GM13976 (cell line): ENCODE measurements at regions not wholly inside any gene's neighbourhood (a gene's known extent, or its start where the extent isn't known, plus 50 kb on each side); places are given as distances from the start of the nearest gene placed in this dataset.
"Not testable (repeated sequence)": the region's sequence is repeated elsewhere in the genome, so short reads cannot be mapped to it uniquely, and the experiment has no call there.

Experiments used
- DNase-seq: peaks from one replicate; pipeline ENCODE4 v3.0.0; 2012; ENCODE audit warnings: low spot score
- CTCF ChIP-seq: IDR thresholded peaks from 2 replicates; pipeline ENCODE4 v1.5.1; 2012; ENCODE audit warnings: borderline replicate concordance, mild to moderate bottlenecking; ENCODE audit not compliant: insufficient read depth; ENCODE audit errors: extremely low read depth, missing control alignments, control extremely low read depth
- in situ Hi-C: fragments of 300-500 bp; cut with MboI; formaldehyde crosslinking; loops from one replicate; pipeline ENCODE4 v1.12.0; 2022; ENCODE audit warnings: low sequenced_read_pairs, mixed read lengths, inconsistent platforms; ENCODE audit not compliant: unreplicated experiment

- no peak for DNase-seq
- no peak for TF ChIP-seq CTCF
- in situ Hi-C loops, result no loop called here
Measured at GRCh38 chr10:2888403-2889004, 178.8 kb upstream of the PFKP start.

- no peak for TF ChIP-seq CTCF
- in situ Hi-C loops, result no loop called here
- no peak for DNase-seq
Measured at GRCh38 chr10:2887391-2888070, 179.8 kb upstream of the PFKP start.

GRCh38 chr10:2886662-2887061, 180.7 kb upstream of the PFKP start:
- TF ChIP-seq CTCF, result no peak
- no peak for DNase-seq
- in situ Hi-C loops, result no loop called here

- TF ChIP-seq CTCF, result no peak
- no peak for DNase-seq
- in situ Hi-C loops, result no loop called here
Measured at GRCh38 chr10:2885288-2886278, 181.8 kb upstream of the PFKP start.

- in situ Hi-C loops, result not testable (repeated sequence)
Measured at GRCh38 chr10:2883983-2884540, 183.3 kb upstream of the PFKP start.

GRCh38 chr10:2883238-2883637, 184.1 kb upstream of the PFKP start:
- TF ChIP-seq CTCF, result no peak
- in situ Hi-C loops, result no loop called here
- no peak for DNase-seq

More at GRCh38 chr10:2883983-2884540, 183.3 kb upstream of the PFKP start:
- not testable (repeated sequence) for DNase-seq

- no peak for DNase-seq
- in situ Hi-C loops, result no loop called here
- no peak for TF ChIP-seq CTCF
Measured at GRCh38 chr10:2882628-2883027, 184.7 kb upstream of the PFKP start.
